ENCODE measurements at regions not wholly inside any gene's neighbourhood (a gene's known extent, or its start where the extent isn't known, plus 50 kb on each side); places are given as distances from the start of the nearest gene placed in this dataset.

- no peaks in the 10 kb centered on the region for H3K9me1 ChIP-seq (ENCODE audit: control insufficient read depth, insufficient read depth, low read length)
- intact Hi-C loops (cut with micrococcal nuclease) (no loop called here), in situ Hi-C loops (cut with MboI) (no loop called here)
- ATAC-seq, result no peak
- H3K36me3 ChIP-seq (ENCODE audit: control insufficient read depth, insufficient read depth, low read length), result no peaks in the 10 kb centered on the region
- peaks cover 2% of the 10 kb centered on the region; the same call in 1 of the 3 replicates for H3K79me2 ChIP-seq (ENCODE audit: control insufficient read depth, insufficient read depth, low read length)
- H3K4me3 ChIP-seq, result no peak overlapping the region
- no peak for DNase-seq (ENCODE audit: extremely low read depth in 1 of 4, low spot score in 3 of 4)
- H3K4me2 ChIP-seq (ENCODE audit: insufficient read depth, low read length), result no peak overlapping the region
- no peaks in the 10 kb centered on the region for H3K9me3 ChIP-seq (replicated peaks; ENCODE audit: control insufficient read depth, insufficient read depth, low read depth, low read length)
- H3K9ac ChIP-seq (ENCODE audit: insufficient read depth in 1 of 2, low read depth in 2 of 2, low read length in 2 of 2), result no peak overlapping the region
- H3K4me1 ChIP-seq (replicated peaks in 1 of 2; ENCODE audit: control insufficient read depth in 2 of 2, insufficient read depth in 2 of 2, low read length in 2 of 2), result peaks cover 4 to 8% of the 10 kb centered on the region in 2 experiments; a peak in 4 of 5 replicates
- POLR2A ChIA-PET, result interaction anchor here (0.9 to 2.4 kb wide), 2 partner anchors 11 to 42 kb away, joined by 3 to 10 read pairs; no protein-coding TSS in a partner anchor
- no peaks in the 10 kb centered on the region for H3K27me3 ChIP-seq (ENCODE audit: control insufficient read depth in 2 of 2, insufficient read depth in 2 of 2, low read length in 2 of 2)
- 0 out of 2 replicates have a peak, but pooled peaks cover 3% of the 10 kb centered on the region for H4K20me1 ChIP-seq (replicated peaks; ENCODE audit: control insufficient read depth, insufficient read depth, low read length)
- TF ChIP-seq ZNF395 (CRISPR knock-in tag; IDR thresholded peaks at IDR 0.05) (0 out of 2 replicates have a peak, but pooled peaks have one; percentile 1), HNRNPK (IDR thresholded peaks at IDR 0.05; ENCODE audit: low read depth, low read length, poor library complexity, severe bottlenecking) (peak; percentile 63), PCBP2 (IDR thresholded peaks at IDR 0.05; ENCODE audit: low read depth, low read length, poor library complexity, severe bottlenecking) (peak; percentile 76), PCBP1 (IDR thresholded peaks at IDR 0.05; ENCODE audit: low read depth, low read length, poor library complexity, severe bottlenecking) (peak; percentile 70), TOE1 (IDR thresholded peaks at IDR 0.05; ENCODE audit: borderline replicate concordance) (no peak), TOE1 (CRISPR knock-in tag; IDR thresholded peaks at IDR 0.05; ENCODE audit: borderline replicate concordance, low read depth) (no peak), ELK3 (CRISPR knock-in tag; IDR thresholded peaks at IDR 0.05) (no peak), SP2 (IDR thresholded peaks at IDR 0.05; ENCODE audit: extremely low read depth, low read depth, low read length, poor library complexity, severe bottlenecking) (no peak), HNRNPUL1 (IDR thresholded peaks at IDR 0.05; ENCODE audit: low read length) (no peak), ELK1 (CRISPR knock-in tag; IDR thresholded peaks at IDR 0.05) (no peak)
- FAIRE-seq, result no peak
- no peak overlapping the region for H3K27ac ChIP-seq (ENCODE audit: extremely low read depth, low read depth, low read length)
- no peak overlapping the region for H2AFZ ChIP-seq (ENCODE audit: low read depth, low read length)
- CTCF ChIA-PET (ENCODE audit: low intra/inter-chr PET ratio), result no interaction called here
- no TSS peak for BruUV-seq (replicated peaks)
Observed at GRCh38 chr1:39146681-39147080, 57.8 kb upstream of the MACF1 start.
